Stimulated activated CD4-positive, alpha-beta T cell treated with anti-CD3 and anti-CD28 coated beads, Interleukin-2, amount 100 ng/mL, for 24 hours (primary cell): ENCODE measurements at regions not wholly inside any gene's neighbourhood (a gene's known extent, or its start where the extent isn't known, plus 50 kb on each side); places are given as distances from the start of the nearest gene placed in this dataset.

Source experiments
- DNase-seq, 2 donors: peaks; one replicate each; pipeline ENCODE4 v3.0.0-alpha.2; 2020

DNA sequence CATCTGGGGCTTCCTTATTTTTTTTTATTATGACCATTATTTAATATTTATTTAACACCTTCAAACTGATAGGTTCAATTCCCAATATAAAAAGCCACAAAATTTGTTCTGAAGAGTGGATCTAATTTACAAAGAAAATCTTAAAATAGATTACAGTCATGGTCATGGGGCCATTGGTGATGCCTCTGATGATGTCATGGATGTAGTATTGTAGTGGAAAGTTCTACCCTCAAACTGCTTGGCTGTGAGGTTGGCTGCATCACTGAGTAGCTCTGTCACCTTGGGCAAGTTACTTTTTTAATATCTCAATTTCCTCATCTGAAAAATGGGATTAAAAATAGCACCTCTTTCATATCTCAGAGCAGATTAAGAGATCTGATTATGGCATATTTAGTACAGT is 128.5 kb downstream of the DKK1 start:
- DNase-seq: no peak

DNA sequence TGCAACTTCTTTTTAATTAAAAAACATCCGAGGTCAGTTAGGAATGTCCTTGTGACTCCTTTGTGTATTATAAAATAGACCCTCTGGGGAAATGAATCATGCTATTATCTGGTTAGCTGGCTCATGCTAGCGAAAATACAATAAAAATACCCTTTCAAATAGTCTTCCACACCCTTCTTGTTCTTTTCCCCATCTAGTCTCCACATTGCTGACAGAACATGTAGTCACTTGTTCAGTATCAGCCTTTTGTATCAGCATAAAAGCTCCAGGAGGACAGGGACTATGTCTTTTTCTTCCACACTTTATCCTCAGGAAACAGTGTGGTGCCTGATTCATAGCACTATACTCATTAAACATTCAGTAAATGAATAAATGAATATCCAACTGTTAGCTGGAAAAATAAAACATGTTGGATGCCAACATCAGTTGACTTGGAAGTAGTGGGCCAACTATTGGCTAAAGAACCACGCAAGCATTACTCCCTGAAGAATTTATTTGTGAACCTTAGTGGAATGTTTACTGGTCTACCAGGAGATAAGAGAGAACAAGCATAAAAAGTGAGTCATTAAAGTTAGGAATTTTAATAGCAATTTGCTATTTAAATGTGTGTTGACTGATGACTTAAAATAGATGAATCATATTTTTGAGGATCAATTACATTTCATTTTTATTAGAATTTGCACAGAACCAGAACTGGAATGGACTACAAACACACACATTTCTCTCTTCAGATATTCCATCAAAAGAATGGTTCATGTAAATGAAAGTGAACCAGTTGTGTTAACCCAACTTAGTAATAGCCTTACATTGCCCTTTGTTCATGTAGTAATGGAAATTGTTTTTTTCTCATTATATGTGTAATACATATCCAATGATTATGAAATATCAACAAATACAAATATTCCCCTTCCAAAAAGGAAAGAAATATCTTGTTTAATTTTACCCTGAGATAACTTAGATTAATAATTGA is 129.6 kb downstream of the DKK1 start:
- no peak for DNase-seq

DNA sequence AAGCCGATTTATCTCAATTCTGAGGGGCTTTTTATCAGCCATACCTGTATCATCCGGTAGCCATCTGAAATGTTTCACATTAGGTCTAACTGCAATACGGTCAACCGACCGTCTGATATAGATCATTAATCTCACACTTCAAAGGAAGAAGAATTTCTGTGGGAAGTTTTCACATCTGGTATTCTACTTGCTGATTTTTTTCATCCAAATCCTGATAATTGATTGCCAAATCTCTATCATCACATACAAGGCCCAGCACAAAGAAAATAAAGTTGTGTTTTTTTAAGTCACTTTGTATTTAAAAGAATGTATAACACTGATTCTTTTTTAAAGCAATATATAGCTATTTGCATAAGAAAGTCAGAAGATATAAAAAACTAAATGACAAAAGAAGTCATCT is 132.3 kb downstream of the DKK1 start:
- no peak for DNase-seq

DNA sequence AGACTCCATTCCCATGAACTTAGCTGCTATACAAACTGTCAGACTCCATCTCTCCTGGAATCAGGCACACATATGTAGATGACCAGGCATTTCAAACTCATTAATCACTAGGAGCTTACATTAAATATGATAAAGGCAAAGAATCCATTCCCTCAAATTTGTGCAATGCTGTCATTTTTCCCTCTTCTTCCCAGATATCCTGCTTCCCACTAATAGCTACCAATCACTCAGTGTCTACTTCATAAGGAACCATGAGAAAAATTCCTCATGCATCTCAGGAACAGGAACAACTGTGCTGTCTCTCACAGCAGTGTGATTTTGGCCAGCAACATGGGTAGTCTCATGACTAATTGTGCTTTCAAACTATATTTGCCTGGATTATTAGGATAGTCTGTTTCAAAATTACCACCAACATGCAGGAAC is 133.9 kb downstream of the DKK1 start:
- DNase-seq: no peak

DNA sequence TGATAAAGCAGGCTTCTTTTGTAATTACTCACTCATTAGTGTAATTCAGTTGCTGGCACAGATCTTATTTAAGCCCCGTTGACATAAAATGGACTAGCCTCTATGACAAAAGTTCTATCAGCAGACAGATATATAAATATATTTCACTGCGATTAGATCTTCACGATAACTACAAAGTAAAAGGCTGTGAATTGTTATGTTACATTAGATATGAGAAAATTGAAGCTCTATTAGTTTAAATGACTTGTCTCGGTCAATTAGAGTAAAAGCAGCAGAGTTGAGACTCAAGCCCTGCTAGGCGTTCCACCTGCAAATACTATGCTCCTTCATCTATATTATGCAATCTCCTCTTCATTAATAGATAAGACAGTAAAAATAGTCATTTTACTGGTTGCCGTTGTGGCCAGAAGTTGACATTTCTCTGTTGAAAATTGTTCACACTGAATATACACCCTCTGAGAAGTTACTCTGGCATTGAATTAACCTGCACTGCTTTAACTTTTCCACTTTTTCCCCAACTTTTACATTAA is 136.7 kb downstream of the DKK1 start:
- DNase-seq: no peak

DNA sequence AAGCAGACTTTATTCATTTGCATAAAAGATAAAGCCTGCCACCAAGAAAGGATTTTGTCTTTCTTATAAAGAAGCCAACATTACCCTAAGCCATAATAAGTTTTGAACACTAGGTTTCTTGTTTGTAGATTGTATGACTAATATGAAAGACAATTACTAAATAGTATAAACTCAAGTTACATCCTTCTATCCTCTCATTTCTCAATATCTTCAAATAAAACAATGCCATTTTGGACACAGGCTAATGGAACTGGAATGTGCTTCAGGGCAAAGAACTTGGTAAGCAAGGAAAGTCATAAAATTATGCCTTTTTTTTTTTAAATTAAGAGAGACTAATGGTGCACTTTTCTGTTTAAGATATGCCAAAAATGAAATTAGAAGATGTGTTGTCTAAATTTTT is 137.7 kb downstream of the DKK1 start:
- DNase-seq: no peak

DNA sequence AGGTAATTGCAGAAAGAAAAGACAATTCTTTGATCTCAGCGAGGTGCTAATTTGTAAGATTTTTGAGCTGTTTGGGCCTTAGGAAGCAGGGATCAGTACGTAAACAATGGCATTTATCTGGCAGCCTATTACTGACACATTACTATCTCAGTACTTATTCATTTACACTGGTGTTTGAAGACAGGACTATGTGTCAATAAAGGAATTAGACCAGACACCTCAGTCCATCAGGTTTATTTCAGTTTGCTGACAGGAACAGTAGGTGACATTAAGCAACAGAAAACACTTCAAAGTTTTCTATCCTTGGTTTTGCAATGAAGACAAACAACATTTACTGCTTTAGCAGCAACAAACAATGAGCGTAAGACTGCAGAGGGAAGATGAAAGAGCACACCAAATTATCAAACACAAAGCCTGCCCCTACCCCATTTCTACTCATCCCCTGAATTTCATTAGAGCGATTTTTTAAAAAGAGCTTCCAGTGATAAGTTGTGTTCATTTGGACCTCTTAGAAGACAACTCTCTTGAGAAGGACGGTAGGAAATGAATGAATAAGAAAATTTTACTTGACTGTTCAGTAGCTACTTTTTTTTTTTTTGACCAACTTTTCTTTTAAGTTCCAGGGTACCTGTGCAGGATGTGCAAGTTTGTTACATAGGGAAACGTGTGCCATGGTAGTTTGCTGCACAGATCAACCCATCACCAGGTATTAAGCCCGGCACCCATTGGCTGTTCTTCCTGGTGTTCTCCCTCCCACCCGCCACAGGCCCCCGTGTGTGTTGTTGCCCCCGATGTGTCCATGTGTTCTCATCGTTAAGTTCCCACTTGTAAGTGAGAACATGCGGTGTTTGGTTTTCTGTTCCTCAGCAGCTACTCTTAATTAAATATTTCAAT is 138.8 kb downstream of the DKK1 start:
- DNase-seq: no peak

DNA sequence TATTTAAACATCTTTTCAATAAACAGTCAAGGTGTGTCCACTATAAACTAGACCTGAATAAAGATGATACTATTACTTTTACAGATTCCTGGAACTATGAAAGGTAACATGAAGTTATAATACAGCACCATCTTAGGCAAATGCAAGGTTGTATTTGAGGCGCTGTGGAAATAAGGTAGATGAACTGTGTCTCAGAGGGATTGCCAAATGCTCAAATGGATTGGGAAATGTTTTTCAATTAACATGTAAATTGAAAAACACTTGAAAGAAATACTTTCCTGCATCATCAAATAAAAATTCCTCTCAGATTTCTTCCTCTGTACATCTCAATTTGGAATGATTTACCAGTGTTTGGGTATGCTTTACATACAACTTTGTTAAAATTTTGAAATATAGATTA is 139.4 kb downstream of the DKK1 start:
- no peak for DNase-seq

DNA sequence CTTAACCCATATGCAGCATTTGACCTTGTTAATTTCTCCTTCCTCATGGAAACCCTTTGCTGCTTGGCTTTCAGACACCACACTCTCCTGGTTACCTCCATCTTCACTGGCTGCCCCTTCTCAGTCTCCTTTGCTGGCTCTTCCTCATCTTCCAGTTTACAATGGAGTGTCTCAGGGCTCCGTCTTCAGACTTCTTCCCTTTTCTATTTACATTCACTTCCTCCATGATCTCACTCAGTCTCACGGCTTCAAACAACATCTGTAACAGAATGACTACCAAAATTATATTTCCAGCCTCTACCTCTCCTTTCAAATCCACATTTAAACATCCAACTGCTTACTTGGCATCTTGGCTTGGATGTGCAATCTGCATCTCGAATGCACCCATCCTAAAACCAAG is 140.4 kb downstream of the DKK1 start:
- DNase-seq: no peak

DNA sequence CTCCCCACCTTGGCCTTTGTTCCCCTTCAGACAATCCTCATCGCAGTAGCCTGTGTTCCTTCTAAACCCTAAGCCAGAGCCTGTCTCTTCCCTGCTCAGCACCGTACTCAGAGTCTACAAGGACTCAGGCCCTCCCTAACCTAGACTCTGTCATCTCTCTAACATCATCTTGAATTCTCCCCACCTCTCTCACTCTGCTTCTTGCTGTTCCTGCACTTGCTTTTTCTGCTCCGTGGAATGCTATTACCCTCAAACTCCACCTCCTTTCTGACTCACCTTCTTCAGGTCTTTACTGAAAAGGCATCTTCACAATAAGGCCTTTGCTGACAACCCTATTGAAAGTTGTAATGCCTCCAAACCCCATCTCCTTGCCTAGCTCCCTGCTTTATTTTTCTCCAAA is 141.0 kb downstream of the DKK1 start:
- DNase-seq: no peak

DNA sequence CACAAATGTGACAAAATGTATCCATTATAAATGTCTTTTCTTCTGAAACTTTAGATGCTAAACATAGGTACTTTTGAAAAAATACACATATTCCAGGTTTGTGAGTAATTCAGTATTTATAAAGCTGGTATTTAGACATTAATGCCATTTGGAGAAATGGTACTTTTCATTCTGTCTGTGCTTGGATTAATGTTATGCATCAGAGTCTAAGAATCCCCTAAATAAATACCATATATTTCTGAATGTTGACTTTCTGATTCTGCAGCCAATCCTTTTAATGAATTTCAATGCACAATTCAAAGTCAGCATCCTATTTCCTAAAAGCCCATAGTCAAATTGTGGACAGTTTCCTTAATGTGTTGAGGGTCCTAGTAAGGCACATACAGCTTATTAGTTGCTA is 145.0 kb downstream of the DKK1 start:
- no peak for DNase-seq

DNA sequence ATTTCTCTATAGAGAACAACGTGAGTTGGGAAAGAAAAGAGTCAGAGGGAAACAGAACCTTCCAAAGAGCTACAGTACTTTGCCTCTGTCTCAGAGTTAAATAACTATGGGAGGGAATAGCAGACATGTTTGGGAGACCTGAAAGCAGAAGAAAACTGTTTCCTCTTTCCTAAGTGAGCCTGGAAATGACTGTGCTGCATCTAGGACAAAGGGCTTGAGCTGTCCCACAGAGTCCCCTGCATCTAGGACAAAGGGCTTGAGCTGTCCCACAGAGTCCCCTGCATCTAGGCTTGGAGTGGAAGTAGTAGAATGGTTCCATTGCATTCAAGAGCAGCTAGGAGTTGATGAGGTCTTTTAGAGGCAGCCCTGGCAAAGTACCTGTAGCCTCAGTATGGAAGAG is 149.7 kb downstream of the DKK1 start:
- DNase-seq: no peak

DNA sequence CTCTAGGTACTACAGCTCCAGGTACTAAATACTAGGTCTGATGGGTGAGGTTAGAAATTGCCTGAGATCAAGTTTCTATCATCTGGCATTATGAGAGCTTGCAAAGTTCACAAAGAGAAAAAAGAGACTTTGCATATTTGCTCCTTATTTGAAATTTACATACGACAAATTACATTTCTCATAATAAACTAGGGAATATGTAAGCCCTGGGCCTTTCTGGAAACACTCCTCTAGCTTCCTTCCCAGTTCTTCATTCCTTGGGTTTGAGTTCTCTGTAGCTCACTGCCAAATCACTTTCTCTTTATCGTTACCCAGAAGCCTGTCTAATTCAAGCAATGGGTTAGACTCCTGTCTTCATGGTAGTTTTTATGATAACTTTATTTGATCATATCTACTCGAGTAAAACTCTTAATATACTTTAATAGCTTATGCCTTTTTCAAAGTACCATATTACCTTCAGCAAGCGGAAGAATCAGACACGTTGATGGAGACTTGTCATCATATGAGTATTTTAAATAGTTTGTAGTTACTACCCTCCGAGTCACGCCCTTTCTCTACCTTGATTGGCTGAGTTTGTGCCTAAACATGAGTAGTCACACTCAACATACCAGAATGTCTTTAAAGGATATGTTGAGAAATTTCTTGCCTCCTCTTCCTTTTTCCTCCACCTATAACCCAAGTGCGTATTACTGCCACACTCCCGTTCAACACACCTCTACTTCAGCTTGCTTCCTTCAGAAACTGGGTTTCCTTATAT is 150.5 kb downstream of the DKK1 start:
- no peak for DNase-seq

DNA sequence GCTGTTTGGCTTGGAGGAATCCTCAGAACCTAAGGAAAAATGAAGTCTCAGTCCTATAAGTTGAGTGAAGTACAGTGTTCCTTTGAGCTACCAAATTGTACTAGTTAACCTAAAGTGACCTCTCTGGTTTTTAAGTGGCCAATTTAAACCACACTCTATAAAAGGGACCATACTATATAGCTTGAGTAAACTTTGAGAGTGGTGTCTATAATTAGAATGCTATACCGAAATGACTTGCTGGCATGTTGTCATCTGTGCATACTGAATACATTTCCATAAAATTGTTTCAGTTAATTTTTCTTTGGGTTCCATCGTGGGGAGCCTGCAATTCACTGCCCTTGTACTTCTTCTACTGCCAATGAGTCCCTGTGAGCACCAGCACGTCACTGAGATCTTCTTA is 151.1 kb downstream of the DKK1 start:
- DNase-seq: no peak

DNA sequence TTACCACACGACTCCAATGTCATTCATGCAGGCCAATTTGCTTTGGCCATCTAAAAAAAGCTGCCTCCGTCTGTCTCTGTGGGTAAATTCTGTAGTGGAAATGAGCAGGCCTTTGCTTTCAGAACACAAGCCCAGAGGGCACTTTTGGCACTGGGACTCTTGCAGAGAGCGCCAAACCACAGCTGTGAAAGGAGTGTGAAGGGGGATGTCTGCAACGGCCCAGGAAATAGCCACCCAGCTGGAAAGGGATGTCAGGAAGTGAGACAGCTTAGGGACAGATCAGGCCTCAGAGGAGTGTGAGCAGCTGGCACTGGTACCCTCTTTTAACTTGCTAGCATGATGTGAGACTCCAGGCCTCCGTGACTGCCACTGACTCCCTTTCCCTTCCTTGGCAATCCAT is 152.4 kb downstream of the DKK1 start:
- no peak for DNase-seq

DNA sequence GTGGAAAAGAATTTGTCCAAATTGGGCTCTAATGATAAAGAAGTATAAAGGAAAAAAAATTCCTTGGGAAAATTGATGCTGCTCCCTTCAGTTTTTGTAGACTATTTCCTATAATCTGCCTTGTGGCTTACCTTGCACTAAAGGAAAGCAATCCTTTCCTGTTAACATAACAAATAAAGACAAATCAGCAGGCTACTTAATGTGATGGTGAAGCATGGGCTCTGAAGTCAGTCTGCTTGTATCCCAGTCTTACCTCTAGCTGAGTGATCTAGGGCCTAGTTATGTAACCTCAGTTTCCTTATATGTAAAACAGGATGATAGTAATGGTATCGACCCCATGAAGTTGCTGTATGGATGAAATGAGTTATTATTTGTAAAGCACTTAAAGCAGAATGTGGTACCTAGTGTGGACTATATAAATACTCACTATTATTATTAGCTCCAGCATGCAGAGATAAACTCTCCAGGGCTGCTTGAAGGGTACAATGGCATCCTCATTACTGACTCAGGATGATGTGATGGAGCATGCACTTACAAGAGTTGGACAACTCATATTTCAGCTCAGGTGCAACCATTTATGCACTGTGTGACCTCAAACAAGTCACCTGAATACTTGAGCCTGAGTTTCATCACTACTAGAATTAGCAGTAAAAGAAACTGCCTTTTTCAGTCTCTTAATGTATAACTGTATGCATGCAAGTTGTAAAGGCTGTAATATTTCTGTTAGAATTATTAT is 156.1 kb downstream of the DKK1 start:
- no peak for DNase-seq

DNA sequence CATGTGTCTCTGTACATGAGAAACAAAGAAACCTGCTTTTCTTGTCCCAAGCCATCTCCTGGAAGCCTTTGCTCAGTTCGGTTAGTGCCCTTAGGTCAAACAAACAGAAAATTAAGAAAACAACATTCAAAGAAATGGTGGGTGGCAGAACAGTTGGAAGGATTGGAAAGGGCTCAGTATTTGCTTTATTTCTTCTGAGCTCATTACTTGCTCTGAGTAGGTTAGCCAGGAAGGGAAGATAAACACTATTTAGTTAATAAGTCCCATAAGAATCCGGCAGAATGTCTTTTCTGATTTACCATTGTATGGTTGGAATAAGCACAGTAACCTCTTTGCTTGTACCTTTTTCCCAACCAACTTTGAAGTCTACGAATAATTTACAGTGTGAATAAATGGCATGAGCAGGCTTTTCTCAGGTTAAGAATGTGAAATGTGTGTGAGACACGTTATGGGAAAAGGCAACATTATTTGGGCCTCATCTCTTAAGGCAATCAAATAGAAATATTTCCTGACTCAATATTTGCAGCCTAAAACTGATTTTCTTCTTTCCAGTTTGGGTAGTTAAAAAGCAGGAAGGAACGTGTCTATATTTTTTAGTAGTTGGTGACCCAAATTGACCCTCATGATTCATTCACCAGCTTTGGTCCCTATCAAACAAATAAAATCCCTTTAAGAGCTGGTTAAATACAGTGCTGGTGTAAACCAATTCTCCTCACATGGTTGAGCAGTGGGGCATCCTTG is 158.5 kb downstream of the DKK1 start:
- no peak for DNase-seq

DNA sequence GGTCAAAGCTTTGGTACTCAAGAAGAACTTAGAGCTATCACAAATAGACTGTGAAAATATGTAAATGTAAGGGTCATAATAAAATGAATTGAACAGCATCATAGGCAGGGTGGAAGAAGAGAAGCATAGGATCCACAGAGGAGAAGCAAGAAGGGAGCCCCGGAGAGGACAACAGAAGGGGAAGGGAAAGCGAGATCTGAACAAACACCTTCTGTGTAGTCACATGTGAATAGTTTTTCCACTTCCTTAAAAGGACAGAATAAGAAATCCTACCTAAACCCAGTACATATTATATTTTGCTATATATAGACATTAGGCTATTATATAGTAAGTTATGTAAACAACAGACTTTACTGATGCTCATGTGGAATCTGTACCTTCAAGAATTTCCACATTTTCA is 160.2 kb downstream of the DKK1 start:
- no peak for DNase-seq

DNA sequence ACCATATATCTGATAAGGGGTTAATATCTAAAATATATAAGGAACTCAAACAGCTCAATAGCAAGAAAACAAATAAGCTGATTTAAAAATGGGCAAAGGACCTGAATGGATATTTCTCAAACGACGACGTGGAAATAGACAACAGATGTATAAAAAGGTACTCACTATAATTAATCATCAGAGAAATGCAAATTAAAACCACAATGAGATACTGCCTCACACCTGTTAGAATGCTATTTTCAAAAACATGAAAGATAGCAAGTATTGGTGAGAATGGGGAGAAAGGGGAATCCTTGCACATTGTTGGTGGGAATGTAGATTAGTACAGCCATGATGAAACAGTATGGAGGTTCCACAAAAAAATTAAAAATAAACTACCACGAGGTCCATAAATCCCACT is 163.2 kb downstream of the DKK1 start:
- DNase-seq: no peak

DNA sequence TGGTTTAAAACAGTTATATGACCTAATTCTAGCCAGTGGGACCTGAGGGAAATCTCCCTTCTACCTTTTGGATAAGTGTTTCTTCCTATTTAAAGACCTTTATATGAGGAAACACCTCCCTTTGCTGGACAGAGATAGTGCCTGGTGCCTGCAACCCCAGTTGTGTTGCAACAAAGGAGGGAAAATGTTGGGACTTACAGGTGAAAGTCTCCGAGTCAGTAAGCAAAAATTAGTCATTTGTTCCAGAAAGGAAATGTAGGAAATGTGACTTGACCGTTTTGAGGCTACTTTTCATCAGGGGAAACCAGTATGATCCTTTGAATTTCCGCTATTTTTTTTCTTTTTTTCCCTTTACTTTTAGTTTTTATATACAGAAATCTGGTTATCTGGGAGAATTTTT is 165.5 kb downstream of the DKK1 start:
- no peak for DNase-seq

DNA sequence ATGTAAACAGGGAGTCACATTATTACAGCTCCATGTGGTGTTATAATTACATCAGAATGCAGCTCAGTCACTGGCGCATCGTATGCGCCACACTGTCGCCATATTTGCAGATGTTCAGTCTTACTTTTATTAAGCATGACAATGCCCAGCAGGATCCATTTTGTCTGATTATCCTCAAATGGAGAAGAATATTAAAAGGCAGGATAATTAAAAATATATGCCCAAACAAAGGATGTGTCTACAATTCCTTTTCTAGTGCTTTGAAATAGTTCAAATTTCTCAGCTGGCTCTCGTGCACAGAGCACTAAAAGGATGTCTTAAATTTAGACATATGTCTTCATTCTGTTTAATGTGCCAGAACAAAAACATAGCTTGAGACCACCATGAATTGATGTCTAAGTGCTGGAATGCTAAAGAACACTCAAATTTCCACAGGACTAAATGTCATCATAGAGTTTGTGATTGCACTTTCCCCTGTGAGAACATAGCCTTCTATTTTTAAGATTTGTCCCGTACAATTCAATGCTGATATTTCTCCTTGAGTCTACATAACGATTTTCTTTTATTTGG is 168.0 kb downstream of the DKK1 start:
- DNase-seq: no peak
